DOHH2 (cell line): ENCODE measurements at regions not wholly inside any gene's neighbourhood (a gene's known extent, or its start where the extent isn't known, plus 50 kb on each side); places are given as distances from the start of the nearest gene placed in this dataset.

ENCODE experiments used
- H3F3A ChIP-seq: fragments of 200-600 bp; sonication (generic), shearing (Covaris generic); 2 replicates; pipeline ENCODE4 v1.6.0; 2016; ENCODE audit warnings: antibody characterized with exemption, mild to moderate bottlenecking; ENCODE audit not compliant: control insufficient read depth, insufficient read depth
- H3K27ac ChIP-seq: fragments of 200-600 bp; sonication (generic); 2 replicates; pipeline ENCODE4 v1.5.1; 2014; ENCODE audit warnings: low read depth, mild to moderate bottlenecking, low read length, moderate library complexity
- H3K27me3 ChIP-seq: fragments of 200-600 bp; sonication (generic); 2 replicates; pipeline ENCODE4 v1.6.1; 2014; ENCODE audit warnings: mild to moderate bottlenecking, low read length, mixed read lengths; ENCODE audit not compliant: control insufficient read depth
- H3K36me3 ChIP-seq: fragments of 200-600 bp; sonication (generic); 2 replicates; pipeline ENCODE4 v1.6.1; 2014; ENCODE audit warnings: mild to moderate bottlenecking, low read length, moderate library complexity, mixed read lengths; ENCODE audit not compliant: control insufficient read depth
- H3K4me1 ChIP-seq: fragments of 200-600 bp; sonication (generic); 2 replicates; pipeline ENCODE4 v1.6.1; 2014; ENCODE audit warnings: mild to moderate bottlenecking, low read length, mixed read lengths; ENCODE audit not compliant: control insufficient read depth
- H3K4me2 ChIP-seq: fragments of 200-600 bp; sonication (generic); 2 replicates; pipeline ENCODE4 v1.6.0; 2014; ENCODE audit warnings: mild to moderate bottlenecking, low read length, moderate library complexity
- H3K4me3 ChIP-seq: fragments of 200-600 bp; sonication (generic); 2 replicates; pipeline ENCODE4 v1.5.1; 2014; ENCODE audit warnings: mild to moderate bottlenecking, low read length, mixed read lengths
- H3K79me2 ChIP-seq: fragments of 200-600 bp; sonication (generic); 2 replicates; pipeline ENCODE4 v1.6.1; 2014; ENCODE audit warnings: mild to moderate bottlenecking, low read length, mixed read lengths; ENCODE audit not compliant: control insufficient read depth
- H3K9me2 ChIP-seq: fragments of 200-600 bp; sonication (generic); replicated peaks from 2 replicates; pipeline ENCODE4 v1.6.1; 2014; ENCODE audit warnings: mild to moderate bottlenecking, low read length, mixed read lengths; ENCODE audit not compliant: control insufficient read depth
- H3K9me3 ChIP-seq: fragments of 200-600 bp; sonication (generic); 2 replicates; pipeline ENCODE4 v1.6.1; 2014; ENCODE audit warnings: antibody characterized with exemption, low read length, mixed read lengths; ENCODE audit not compliant: control insufficient read depth, insufficient read depth
- H4K20me1 ChIP-seq: fragments of 200-600 bp; sonication (generic); 2 replicates; pipeline ENCODE4 v1.6.0; 2014; ENCODE audit warnings: low read depth, mild to moderate bottlenecking, antibody characterized with exemption, low read length, moderate library complexity; ENCODE audit not compliant: control insufficient read depth, insufficient read depth
- CTCF ChIP-seq: fragments of 200-600 bp; sonication (generic); IDR thresholded peaks from one replicate; pipeline ENCODE4 v1.5.1; 2014; ENCODE audit warnings: antibody characterized with exemption, mild to moderate bottlenecking, low read depth, low read length; ENCODE audit not compliant: poor library complexity, severe bottlenecking
- EZH2phosphoT487 ChIP-seq: fragments of 200-600 bp; sonication (generic); IDR thresholded peaks from 2 replicates; pipeline ENCODE4 v1.6.1; 2017; ENCODE audit warnings: borderline replicate concordance, mild to moderate bottlenecking, antibody characterized with exemption, low read length, moderate library complexity, mixed read lengths

GRCh38 chr2:187985195-187985594 is 306.5 kb upstream of the GULP1 start:
- H3K9me2 ChIP-seq, result no peaks in the 10 kb centered on the region

GRCh38 chr2:187985923-187986322 is 305.8 kb upstream of the GULP1 start:
- H3K9me3 ChIP-seq, result no peaks in the 10 kb centered on the region
- TF ChIP-seq CTCF (no peak), EZH2phosphoT487 (no peak)
- H3K9me2 ChIP-seq, result no peaks in the 10 kb centered on the region
- H4K20me1 ChIP-seq, result no peaks in the 10 kb centered on the region
- H3K4me1 ChIP-seq, result no peaks in the 10 kb centered on the region
- no peaks in the 10 kb centered on the region for H3K36me3 ChIP-seq
- no peak overlapping the region for H3K4me2 ChIP-seq
- no peak overlapping the region for H3K27ac ChIP-seq
- no peaks in the 10 kb centered on the region for H3K27me3 ChIP-seq
- no peaks in the 10 kb centered on the region for H3F3A ChIP-seq
- no peaks in the 10 kb centered on the region for H3K79me2 ChIP-seq
- H3K4me3 ChIP-seq, result no peak overlapping the region

More at GRCh38 chr2:187985195-187985594, 306.5 kb upstream of the GULP1 start:
- Histone ChIP-seq H3K36me3 (no peaks in the 10 kb centered on the region), H3F3A (no peaks in the 10 kb centered on the region), H3K4me2 (no peak overlapping the region), H3K4me1 (no peaks in the 10 kb centered on the region), H3K9me3 (no peaks in the 10 kb centered on the region), H3K79me2 (no peaks in the 10 kb centered on the region), H3K27ac (no peak overlapping the region), H3K4me3 (no peak overlapping the region), H3K27me3 (no peaks in the 10 kb centered on the region), H4K20me1 (no peaks in the 10 kb centered on the region)
- TF ChIP-seq CTCF (no peak), EZH2phosphoT487 (no peak)

DNA sequence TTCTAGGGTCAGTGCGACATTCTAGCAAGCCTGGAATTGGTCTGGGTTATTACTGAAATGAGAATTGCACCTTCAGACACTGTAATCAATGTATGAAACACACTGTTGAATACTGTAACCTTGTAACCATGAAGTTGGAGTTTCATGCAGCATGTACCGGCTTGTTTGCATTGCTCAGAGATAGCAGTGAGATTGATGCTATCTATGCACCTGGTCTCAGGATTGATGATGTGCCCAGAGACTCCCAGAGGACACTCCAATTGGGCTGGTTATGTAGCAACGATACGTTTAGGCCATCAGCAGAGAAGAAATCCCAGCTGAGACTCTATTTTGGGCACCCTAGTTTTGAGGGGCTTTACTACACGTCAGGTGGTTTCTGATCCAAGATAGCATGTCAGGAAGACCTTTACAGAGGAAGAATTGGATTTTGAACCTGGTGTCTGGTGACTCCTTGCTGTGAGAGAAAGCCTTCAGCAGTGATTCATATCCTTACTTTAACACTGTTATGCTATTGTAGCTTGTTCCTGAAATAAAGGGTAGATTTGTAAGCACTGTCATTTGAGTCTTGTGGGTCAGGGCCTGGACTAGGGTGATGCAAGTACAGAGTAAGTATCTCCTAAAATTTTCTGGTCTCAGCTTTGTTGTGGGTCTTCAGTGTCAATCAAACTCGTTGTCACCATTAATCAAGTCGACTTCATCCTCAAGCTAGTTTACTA is 305.1 kb upstream of the GULP1 start:
- no peak overlapping the region for H3K4me2 ChIP-seq
- no peaks in the 10 kb centered on the region for H3K4me1 ChIP-seq
- H3K27ac ChIP-seq, result no peak overlapping the region

More for the DNA sequence above, 305.1 kb upstream of the GULP1 start:
- TF ChIP-seq CTCF, result no peak
- TF ChIP-seq EZH2phosphoT487, result no peak
- Histone ChIP-seq H3K36me3 (no peaks in the 10 kb centered on the region), H3K27me3 (no peaks in the 10 kb centered on the region), H4K20me1 (no peaks in the 10 kb centered on the region), H3K79me2 (no peaks in the 10 kb centered on the region), H3K9me3 (no peaks in the 10 kb centered on the region), H3K4me3 (no peak overlapping the region), H3K9me2 (no peaks in the 10 kb centered on the region), H3F3A (no peaks in the 10 kb centered on the region)
